ENCODE measurements at regions not wholly inside any gene's neighbourhood (a gene's known extent, or its start where the extent isn't known, plus 50 kb on each side); places are given as distances from the start of the nearest gene placed in this dataset.

- no peak for DNase-seq (ENCODE audit: low read depth in 2 of 2)
Measured at GRCh38 chr22:49240016-49240380, 587.7 kb downstream of the BRD1 start.

GRCh38 chr22:49239264-49240015, 588.2 kb downstream of the BRD1 start:
- DNase-seq (ENCODE audit: low read depth in 2 of 2) = no peak

- no peak for DNase-seq (ENCODE audit: low read depth in 2 of 2)
Measured at GRCh38 chr22:49238181-49239141, 589.2 kb downstream of the BRD1 start.

- DNase-seq (ENCODE audit: low read depth in 2 of 2) = no peak
Measured at GRCh38 chr22:49237703-49238102, 590.0 kb downstream of the BRD1 start.

GRCh38 chr22:49237279-49237678, 590.4 kb downstream of the BRD1 start:
- no peak for DNase-seq (ENCODE audit: low read depth in 2 of 2)

- no peak for DNase-seq (ENCODE audit: low read depth in 2 of 2)
Measured at GRCh38 chr22:49236541-49237075, 591.1 kb downstream of the BRD1 start.

- no peak for DNase-seq (ENCODE audit: low read depth in 2 of 2)
Measured at GRCh38 chr22:49235463-49236300, 592.0 kb downstream of the BRD1 start.

GRCh38 chr22:49234459-49234858, 593.2 kb downstream of the BRD1 start:
- DNase-seq (ENCODE audit: low read depth in 2 of 2) = no peak

- DNase-seq (ENCODE audit: low read depth in 2 of 2) = no peak
Measured at GRCh38 chr22:49233507-49234100, 594.1 kb downstream of the BRD1 start.

GRCh38 chr22:49232319-49233067, 595.2 kb downstream of the BRD1 start:
- no peak for DNase-seq (ENCODE audit: low read depth in 2 of 2)

GRCh38 chr22:49230194-49230577, 597.5 kb downstream of the BRD1 start:
- DNase-seq (ENCODE audit: low read depth in 2 of 2) = no peak

GRCh38 chr22:49229483-49230193, 598.0 kb downstream of the BRD1 start:
- DNase-seq (ENCODE audit: low read depth in 2 of 2) = no peak

- no peak for DNase-seq (ENCODE audit: low read depth in 2 of 2)
Measured at GRCh38 chr22:49228431-49229037, 599.1 kb downstream of the BRD1 start.

GRCh38 chr22:49227670-49228069, 600.0 kb downstream of the BRD1 start:
- no peak for DNase-seq (ENCODE audit: low read depth in 2 of 2)

- no peak for DNase-seq (ENCODE audit: low read depth in 2 of 2)
Measured at GRCh38 chr22:49226096-49226495, 601.6 kb downstream of the BRD1 start.

- DNase-seq (ENCODE audit: low read depth in 2 of 2) = no peak
Measured at GRCh38 chr22:49224243-49224642, 603.4 kb downstream of the BRD1 start.

GRCh38 chr22:49218142-49218541, 609.5 kb downstream of the BRD1 start:
- DNase-seq (ENCODE audit: low read depth in 2 of 2) = no peak

GRCh38 chr22:49216579-49216978, 611.1 kb downstream of the BRD1 start:
- no peak for DNase-seq (ENCODE audit: low read depth in 2 of 2)

GRCh38 chr22:49215840-49216239, 611.8 kb downstream of the BRD1 start:
- no peak for DNase-seq (ENCODE audit: low read depth in 2 of 2)

- DNase-seq (ENCODE audit: low read depth in 2 of 2) = no peak
Measured at GRCh38 chr22:49214976-49215375, 612.7 kb downstream of the BRD1 start.
